ENCODE measurements at regions not wholly inside any gene's neighbourhood (a gene's known extent, or its start where the extent isn't known, plus 50 kb on each side); places are given as distances from the start of the nearest gene placed in this dataset.

GRCh38 chr2:17263570-17263968, 254.7 kb downstream of the RAD51AP2 start:
- TF ChIP-seq EZH2 (IDR thresholded peaks at IDR 0.05) (no peak), CTCF (IDR thresholded peaks at IDR 0.05) (no peak)

All from neural progenitor cell (in vitro differentiated cells).